ENCODE measurements at regions not wholly inside any gene's neighbourhood (a gene's known extent, or its start where the extent isn't known, plus 50 kb on each side); places are given as distances from the start of the nearest gene placed in this dataset.

GRCh38 chr3:140854961-140855360 is 86.7 kb upstream of the SLC25A36 start:
- TF ChIP-seq FOXK2 (IDR thresholded peaks at IDR 0.05) (no peak), SUZ12 (IDR thresholded peaks at IDR 0.05) (no peak), BHLHE40 (IDR thresholded peaks at IDR 0.05; ENCODE audit: borderline replicate concordance) (no peak), ARNT (IDR thresholded peaks at IDR 0.05) (no peak), FOXA1 (IDR thresholded peaks at IDR 0.05) (no peak)
